ENCODE measurements at regions not wholly inside any gene's neighbourhood (a gene's known extent, or its start where the extent isn't known, plus 50 kb on each side); places are given as distances from the start of the nearest gene placed in this dataset.

GRCh38 chr1:2929335-2929734 lies 91.9 kb upstream of the ACTRT2 start:
- Histone ChIP-seq H3K4me1 (ENCODE audit: insufficient read depth, low read length) (no peaks in the 10 kb centered on the region), H3K27ac (ENCODE audit: low read depth, low read length) (no peak overlapping the region)
- DNase-seq (ENCODE audit: insufficient read length, low spot score, missing footprints): no peak

GRCh38 chr1:2930016-2930815 lies 91.1 kb upstream of the ACTRT2 start:
- Histone ChIP-seq H4K20me1 (ENCODE audit: insufficient read depth, low read length) (no peaks in the 10 kb centered on the region), H3K36me3 (ENCODE audit: insufficient read depth, low read length) (no peaks in the 10 kb centered on the region), H3K4me3 (ENCODE audit: insufficient read depth, low read length) (no peak overlapping the region), H3K4me2 (ENCODE audit: insufficient read depth, low read length) (no peak overlapping the region), H3K79me2 (ENCODE audit: insufficient read depth, low read length) (no peaks in the 10 kb centered on the region), H3K27ac (ENCODE audit: low read depth, low read length) (no peak overlapping the region), H3K27me3 (ENCODE audit: insufficient read depth, low read length) (no peaks in the 10 kb centered on the region), H2AFZ (ENCODE audit: low read length) (no peak overlapping the region), H3K4me1 (ENCODE audit: insufficient read depth, low read length) (no peaks in the 10 kb centered on the region), H3K9me3 (ENCODE audit: low read depth, low read length) (no peaks in the 10 kb centered on the region)
- TF ChIP-seq CTCF (IDR thresholded peaks at IDR 0.05; ENCODE audit: extremely low read depth, low read depth, low read length): no peak
- no peak for DNase-seq (ENCODE audit: insufficient read length, low spot score, missing footprints)

More at GRCh38 chr1:2929335-2929734, 91.9 kb upstream of the ACTRT2 start:
- H3K79me2 ChIP-seq (ENCODE audit: insufficient read depth, low read length): no peaks in the 10 kb centered on the region
- no peaks in the 10 kb centered on the region for H3K36me3 ChIP-seq (ENCODE audit: insufficient read depth, low read length)
- no peak overlapping the region for H3K4me3 ChIP-seq (ENCODE audit: insufficient read depth, low read length)
- TF ChIP-seq CTCF (IDR thresholded peaks at IDR 0.05; ENCODE audit: extremely low read depth, low read depth, low read length): no peak
- no peaks in the 10 kb centered on the region for H3K27me3 ChIP-seq (ENCODE audit: insufficient read depth, low read length)
- H2AFZ ChIP-seq (ENCODE audit: low read length): no peak overlapping the region
- H3K9me3 ChIP-seq (ENCODE audit: low read depth, low read length): no peaks in the 10 kb centered on the region
- H4K20me1 ChIP-seq (ENCODE audit: insufficient read depth, low read length): no peaks in the 10 kb centered on the region
- H3K4me2 ChIP-seq (ENCODE audit: insufficient read depth, low read length): no peak overlapping the region

- no peak for DNase-seq (ENCODE audit: insufficient read length, low spot score, missing footprints)
- H4K20me1 ChIP-seq (ENCODE audit: insufficient read depth, low read length): no peaks in the 10 kb centered on the region
- no peak overlapping the region for H3K27ac ChIP-seq (ENCODE audit: low read depth, low read length)
- no peaks in the 10 kb centered on the region for H3K4me1 ChIP-seq (ENCODE audit: insufficient read depth, low read length)
- H3K27me3 ChIP-seq (ENCODE audit: insufficient read depth, low read length): no peaks in the 10 kb centered on the region
- H3K4me3 ChIP-seq (ENCODE audit: insufficient read depth, low read length): no peak overlapping the region
- H3K9me3 ChIP-seq (ENCODE audit: low read depth, low read length): no peaks in the 10 kb centered on the region
- H3K36me3 ChIP-seq (ENCODE audit: insufficient read depth, low read length): no peaks in the 10 kb centered on the region
- no peaks in the 10 kb centered on the region for H3K79me2 ChIP-seq (ENCODE audit: insufficient read depth, low read length)
- TF ChIP-seq CTCF (IDR thresholded peaks at IDR 0.05; ENCODE audit: extremely low read depth, low read depth, low read length): no peak
- no peak overlapping the region for H3K4me2 ChIP-seq (ENCODE audit: insufficient read depth, low read length)
- H2AFZ ChIP-seq (ENCODE audit: low read length): no peak overlapping the region
These were observed 90.1 kb upstream of the ACTRT2 start for GRCh38 chr1:2930913-2931723.
